OCI-M1 (cell line): ENCODE measurements at regions not wholly inside any gene's neighbourhood (a gene's known extent, or its start where the extent isn't known, plus 50 kb on each side); places are given as distances from the start of the nearest gene placed in this dataset.
"Not testable (repeated sequence)": the region's sequence is repeated elsewhere in the genome, so short reads cannot be mapped to it uniquely, and the experiment has no call there.

ENCODE experiments used
- DNase-seq: peaks from one replicate; lab custom pipeline; 2025; lab: John Stamatoyannopoulos, UW

- peak; percentile 19 for DNase-seq
Measured at GRCh38 chr6:97347111-97347510, 64.1 kb upstream of the MMS22L start.

GRCh38 chr6:97361286-97361685 is 78.3 kb upstream of the MMS22L start:
- no peak for DNase-seq

- DNase-seq = no peak
Measured at GRCh38 chr6:97364327-97364726, 81.3 kb upstream of the MMS22L start.

GRCh38 chr6:97382071-97382470 is 99.1 kb upstream of the MMS22L start:
- not testable (repeated sequence) for DNase-seq

- DNase-seq = no peak
Measured at GRCh38 chr6:97392735-97393134, 109.7 kb upstream of the MMS22L start.

- DNase-seq = peak; percentile 90
Measured at GRCh38 chr6:97394160-97394748, 111.2 kb upstream of the MMS22L start.

GRCh38 chr6:97396880-97397279 is 113.9 kb upstream of the MMS22L start:
- DNase-seq = no peak

- DNase-seq = peak; percentile 14
Measured at GRCh38 chr6:97399208-97399607, 116.2 kb upstream of the MMS22L start.

GRCh38 chr6:97401533-97401932 is 118.5 kb upstream of the MMS22L start:
- no peak for DNase-seq

GRCh38 chr6:97405818-97406409 is 122.9 kb upstream of the MMS22L start:
- DNase-seq = peak; percentile 71

- no peak for DNase-seq
Measured at GRCh38 chr6:97406633-97407032, 123.6 kb upstream of the MMS22L start.

- DNase-seq = no peak
Measured at GRCh38 chr6:97411610-97412009, 128.6 kb upstream of the MMS22L start.

- no peak for DNase-seq
Measured at GRCh38 chr6:97412511-97412910, 129.5 kb upstream of the MMS22L start.

- DNase-seq = no peak
Measured at GRCh38 chr6:97422171-97422570, 139.2 kb upstream of the MMS22L start.

GRCh38 chr6:97423190-97423589 is 140.2 kb upstream of the MMS22L start:
- no peak for DNase-seq

- no peak for DNase-seq
Measured at GRCh38 chr6:97427648-97428047, 144.6 kb upstream of the MMS22L start.

- DNase-seq = peak; percentile 45
Measured at GRCh38 chr6:97437087-97437486, 154.1 kb upstream of the MMS22L start.

GRCh38 chr6:97438011-97438671 is 155.1 kb upstream of the MMS22L start:
- DNase-seq = no peak

GRCh38 chr6:97440590-97441176 is 157.7 kb upstream of the MMS22L start:
- peak; percentile 78 for DNase-seq

GRCh38 chr6:97443408-97444080 is 160.5 kb upstream of the MMS22L start:
- DNase-seq = no peak

GRCh38 chr6:97445407-97445806 is 162.4 kb upstream of the MMS22L start:
- no peak for DNase-seq

GRCh38 chr6:97449444-97449966 is 166.5 kb upstream of the MMS22L start:
- no peak for DNase-seq
